ENCODE measurements at regions not wholly inside any gene's neighbourhood (a gene's known extent, or its start where the extent isn't known, plus 50 kb on each side); places are given as distances from the start of the nearest gene placed in this dataset.

DNA sequence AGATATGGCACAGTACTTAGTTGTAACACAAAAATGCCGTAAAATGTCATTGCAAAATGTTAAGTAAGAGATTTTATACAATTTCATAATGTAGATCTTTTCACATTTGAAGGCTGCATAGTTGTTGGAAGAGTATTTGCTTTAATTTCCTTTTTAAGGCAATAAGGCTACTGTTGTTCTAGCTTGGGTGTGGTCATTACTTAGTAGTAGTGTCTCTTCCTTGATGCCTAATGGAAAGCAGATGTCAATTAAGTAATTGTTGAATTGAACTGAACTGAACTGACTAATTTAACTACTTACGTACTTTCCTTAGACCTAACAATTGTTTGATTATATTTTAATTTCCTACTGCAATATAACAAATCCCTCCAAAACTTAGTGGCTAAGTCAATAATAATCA is 181.7 kb downstream of the FLRT2 start:
- WGBS (ENCODE audit: low lambda C conversion rate, missing lambda C conversion rate): 87% methylated on average over 2 of the region's 2 CpGs
- Histone ChIP-seq H3K79me2 (no peaks in the 10 kb centered on the region), H3K9me3 (ENCODE audit: low read depth) (no peaks in the 10 kb centered on the region), H3K4me1 (ENCODE audit: insufficient read depth) (no peaks in the 10 kb centered on the region), H3K4me2 (no peak overlapping the region), H3K36me3 (replicated peaks; ENCODE audit: insufficient read depth, low read depth) (no peaks in the 10 kb centered on the region), H3K27ac (no peak overlapping the region), H3K9me2 (replicated peaks; ENCODE audit: insufficient read depth) (no peaks in the 10 kb centered on the region), H3K27me3 (no peaks in the 10 kb centered on the region), H2AFZ (no peak overlapping the region), H4K20me1 (ENCODE audit: insufficient read depth, poor library complexity, severe bottlenecking) (no peaks in the 10 kb centered on the region), H3K4me3 (no peak overlapping the region)
- DNase-seq (ENCODE audit: low spot score): no peak
- TF ChIP-seq, protein P1, sequence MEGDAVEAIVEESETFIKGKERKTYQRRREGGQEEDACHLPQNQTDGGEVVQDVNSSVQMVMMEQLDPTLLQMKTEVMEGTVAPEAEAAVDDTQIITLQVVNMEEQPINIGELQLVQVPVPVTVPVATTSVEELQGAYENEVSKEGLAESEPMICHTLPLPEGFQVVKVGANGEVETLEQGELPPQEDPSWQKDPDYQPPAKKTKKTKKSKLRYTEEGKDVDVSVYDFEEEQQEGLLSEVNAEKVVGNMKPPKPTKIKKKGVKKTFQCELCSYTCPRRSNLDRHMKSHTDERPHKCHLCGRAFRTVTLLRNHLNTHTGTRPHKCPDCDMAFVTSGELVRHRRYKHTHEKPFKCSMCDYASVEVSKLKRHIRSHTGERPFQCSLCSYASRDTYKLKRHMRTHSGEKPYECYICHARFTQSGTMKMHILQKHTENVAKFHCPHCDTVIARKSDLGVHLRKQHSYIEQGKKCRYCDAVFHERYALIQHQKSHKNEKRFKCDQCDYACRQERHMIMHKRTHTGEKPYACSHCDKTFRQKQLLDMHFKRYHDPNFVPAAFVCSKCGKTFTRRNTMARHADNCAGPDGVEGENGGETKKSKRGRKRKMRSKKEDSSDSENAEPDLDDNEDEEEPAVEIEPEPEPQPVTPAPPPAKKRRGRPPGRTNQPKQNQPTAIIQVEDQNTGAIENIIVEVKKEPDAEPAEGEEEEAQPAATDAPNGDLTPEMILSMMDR (IDR thresholded peaks at IDR 0.05; ENCODE audit: poor library complexity): no peak
- TF ChIP-seq EZH2 (IDR thresholded peaks at IDR 0.05; ENCODE audit: borderline replicate concordance) (no peak), EZH2phosphoT487 (IDR thresholded peaks at IDR 0.05; ENCODE audit: low read depth, severe bottlenecking, unreplicated experiment) (no peak)

Data from hepatocyte (in vitro differentiated cells).